Natural killer cell (primary cell): ENCODE measurements at regions not wholly inside any gene's neighbourhood (a gene's known extent, or its start where the extent isn't known, plus 50 kb on each side); places are given as distances from the start of the nearest gene placed in this dataset.

Experiments used
- ATAC-seq, 3 donors: fragments of 150-1000 bp in 2 of 3; fragments of 200-7000 bp in 1 of 3; cut with Tn5 transposase; 1 replicate in 1 of 3; 2 replicates in 2 of 3; pipeline ENCODE4 v1.10.0; 2021; ENCODE audit warnings: mild to moderate bottlenecking in 2 of 3, moderate library complexity in 2 of 3
- DNase-seq, 2 donors: peaks; one replicate each; pipeline versions ENCODE4 v3.0.0 to v3.0.0-alpha.2; 2013 to 2021; ENCODE audit warnings: mixed read lengths in 1 of 2
- H3K27ac ChIP-seq: one replicate; pipeline ENCODE4 v1.5.1; 2013; ENCODE audit warnings: mild to moderate bottlenecking, low read length
- H3K27me3 ChIP-seq: one replicate; pipeline ENCODE4 v1.6.1; 2013; ENCODE audit warnings: low read length; ENCODE audit not compliant: control insufficient read depth, insufficient read depth
- H3K36me3 ChIP-seq: one replicate; pipeline ENCODE4 v1.6.1; 2013; ENCODE audit warnings: low read length; ENCODE audit not compliant: control insufficient read depth, insufficient read depth
- H3K4me1 ChIP-seq: one replicate; pipeline ENCODE4 v1.6.1; 2013; ENCODE audit warnings: low read length; ENCODE audit not compliant: control insufficient read depth, insufficient read depth
- H3K4me3 ChIP-seq: one replicate; pipeline ENCODE4 v1.5.1; 2013; ENCODE audit warnings: low read length
- H3K9me3 ChIP-seq: one replicate; pipeline ENCODE4 v1.6.1; 2013; ENCODE audit warnings: low read length; ENCODE audit not compliant: control insufficient read depth, insufficient read depth
- H3K27ac Mint-ChIP-seq, 2 donors: one replicate each; pipeline ENCODE4 v1.8.0; 2022; ENCODE audit warnings: mild to moderate bottlenecking in 2 of 2, mixed read lengths in 2 of 2, moderate library complexity in 1 of 2
- H3K27me3 Mint-ChIP-seq, 2 donors: one replicate each; pipeline ENCODE4 v1.8.0; 2022; ENCODE audit warnings: low read depth in 2 of 2, mixed read lengths in 2 of 2
- H3K36me3 Mint-ChIP-seq: one replicate; pipeline ENCODE4 v1.8.0; 2022; ENCODE audit warnings: mixed read lengths
- H3K4me1 Mint-ChIP-seq, 2 donors: one replicate each; pipeline ENCODE4 v1.8.0; 2022; ENCODE audit warnings: mixed read lengths in 2 of 2
- H3K4me3 Mint-ChIP-seq: one replicate; pipeline ENCODE4 v1.8.0; 2022; ENCODE audit warnings: mild to moderate bottlenecking, moderate library complexity, mixed read lengths
- H3K9me3 Mint-ChIP-seq, 2 donors: one replicate each; pipeline ENCODE4 v1.8.0; 2022; ENCODE audit warnings: mixed read lengths in 2 of 2
- CTCF ChIP-seq: fragments of 200-600 bp; IDR thresholded peaks from one replicate; pipeline ENCODE4 v1.8.0; 2022; ENCODE audit warnings: antibody characterized with exemption
- WGBS: methylation state at CpG from one replicate; pipeline ENCODE4 v1.1.7; 2013; ENCODE audit warnings: missing lambda C conversion rate; ENCODE audit not compliant: insufficient coverage; 5-methylcytosine and 5-hydroxymethylcytosine counted together
- intact Hi-C: fragments of 100-400 bp; cut with micrococcal nuclease; formaldehyde crosslinking; loops from one replicate; pipeline ENCODE4 v1.14.2; 2022

- Histone ChIP-seq H3K4me3 (no peak overlapping the region), H3K36me3 (no peaks in the 10 kb centered on the region), H3K27me3 (no peaks in the 10 kb centered on the region), H3K9me3 (no peaks in the 10 kb centered on the region), H3K4me1 (no peaks in the 10 kb centered on the region), H3K27ac (no peak overlapping the region)
- no peak for DNase-seq
- Mint-ChIP-seq H3K4me1 (no peaks in the 10 kb centered on the region), H3K36me3 (no peaks in the 10 kb centered on the region), H3K9me3 (peaks cover 11 to 16% of the 10 kb centered on the region in 2 donors), H3K27ac (no peak overlapping the region), H3K4me3 (no peak overlapping the region), H3K27me3 (no peaks in the 10 kb centered on the region)
- WGBS: no CpG with 5 or more reads among the region's 2 CpGs
- ATAC-seq: no peak
- intact Hi-C loops: no loop called here
- no peak for TF ChIP-seq CTCF
These were observed 77.9 kb upstream of the DKK2 start for GRCh38 chr4:107114059-107114458.

- WGBS: 89% methylated on average over 2 of the region's 2 CpGs
These were observed 62.3 kb upstream of the DKK2 start for GRCh38 chr4:107098401-107098800.

GRCh38 chr4:107094976-107095375, 58.9 kb upstream of the DKK2 start:
- no peak overlapping the region for H3K27ac Mint-ChIP-seq
- H3K36me3 ChIP-seq: no peaks in the 10 kb centered on the region
- no peak overlapping the region for H3K27ac ChIP-seq
- no peaks in the 10 kb centered on the region for H3K27me3 Mint-ChIP-seq
- H3K4me1 ChIP-seq: peaks cover 8% of the 10 kb centered on the region
- no peak overlapping the region for H3K4me3 Mint-ChIP-seq
- no peaks in the 10 kb centered on the region for H3K27me3 ChIP-seq
- H3K4me3 ChIP-seq: no peak overlapping the region
- peaks cover 1 to 14% of the 10 kb centered on the region in 2 donors for H3K9me3 Mint-ChIP-seq
- WGBS: 88% methylated on average over 3 of the region's 3 CpGs
- peaks cover 6% of the 10 kb centered on the region for H3K9me3 ChIP-seq
- DNase-seq (no peak), ATAC-seq (no peak)
- intact Hi-C loops: no loop called here
- H3K4me1 Mint-ChIP-seq: no peaks in the 10 kb centered on the region
- TF ChIP-seq CTCF: no peak
- H3K36me3 Mint-ChIP-seq: no peaks in the 10 kb centered on the region

More at GRCh38 chr4:107098401-107098800, 62.3 kb upstream of the DKK2 start:
- no peak overlapping the region for H3K27ac Mint-ChIP-seq
- H3K27ac ChIP-seq: no peak overlapping the region
- no peaks in the 10 kb centered on the region for H3K27me3 Mint-ChIP-seq
- ATAC-seq (no peak), DNase-seq (no peak)
- intact Hi-C loops: no loop called here
- no peaks in the 10 kb centered on the region for H3K27me3 ChIP-seq
- H3K4me1 Mint-ChIP-seq: no peaks in the 10 kb centered on the region
- peaks cover 8% of the 10 kb centered on the region for H3K4me1 ChIP-seq
- peaks cover 4 to 10% of the 10 kb centered on the region in 2 donors for H3K9me3 Mint-ChIP-seq
- peaks cover 6% of the 10 kb centered on the region for H3K9me3 ChIP-seq
- H3K4me3 Mint-ChIP-seq: no peak overlapping the region
- no peak overlapping the region for H3K4me3 ChIP-seq
- no peaks in the 10 kb centered on the region for H3K36me3 ChIP-seq
- no peaks in the 10 kb centered on the region for H3K36me3 Mint-ChIP-seq
- TF ChIP-seq CTCF: no peak

- DNase-seq: peak in 1 of 2 donors; percentile 23
- intact Hi-C loops: no loop called here
- Mint-ChIP-seq H3K36me3 (no peaks in the 10 kb centered on the region), H3K9me3 (peaks cover 3 to 16% of the 10 kb centered on the region in 2 donors), H3K4me1 (no peaks in the 10 kb centered on the region), H3K27ac (no peak overlapping the region), H3K27me3 (no peaks in the 10 kb centered on the region), H3K4me3 (no peak overlapping the region)
- no peaks in the 10 kb centered on the region for H3K36me3 ChIP-seq
- no peaks in the 10 kb centered on the region for H3K27me3 ChIP-seq
- ATAC-seq: peak in 2 of 3 donors; percentile 15 to 55
- no peak overlapping the region for H3K4me3 ChIP-seq
- TF ChIP-seq CTCF: no peak
- 72% methylated on average over 2 of the region's 2 CpGs for WGBS
- peaks cover 8% of the 10 kb centered on the region for H3K4me1 ChIP-seq
- H3K9me3 ChIP-seq: peaks cover 6% of the 10 kb centered on the region
- H3K27ac ChIP-seq: no peak overlapping the region
These were observed 58.2 kb upstream of the DKK2 start for GRCh38 chr4:107094332-107094731.
